ENCODE measurements at regions not wholly inside any gene's neighbourhood (a gene's known extent, or its start where the extent isn't known, plus 50 kb on each side); places are given as distances from the start of the nearest gene placed in this dataset.

- Histone ChIP-seq H3K23me2 (ENCODE audit: low read depth, low read length) (no peaks in the 10 kb centered on the region), H4K91ac (replicated peaks; ENCODE audit: insufficient read length, low read length) (no peak overlapping the region), H4K20me1 (replicated peaks in 1 of 2; ENCODE audit: control insufficient read depth in 1 of 2, insufficient read depth in 2 of 2, low read length in 2 of 2) (no peaks in the 10 kb centered on the region), H3K23ac (ENCODE audit: insufficient read length) (no peak overlapping the region), H2BK12ac (ENCODE audit: low read depth, low read length) (no peak overlapping the region), H3K4me2 (ENCODE audit: insufficient read depth in 1 of 2, low read depth in 2 of 2, low read length in 2 of 2) (no peak overlapping the region), H3K9ac (replicated peaks in 1 of 4; ENCODE audit: extremely low read depth in 1 of 4, low read depth in 3 of 4, low read length in 3 of 4) (no peak overlapping the region), H2BK5ac (ENCODE audit: low read depth, low read length) (no peak overlapping the region), H2BK20ac (ENCODE audit: low read length) (no peak overlapping the region), H4K8ac (ENCODE audit: extremely low read depth, insufficient read depth, low read length) (no peak overlapping the region), H2AK5ac (ENCODE audit: low read depth, low read length) (no peak overlapping the region), H4K5ac (ENCODE audit: insufficient read length, low read depth, low read length) (no peak overlapping the region), H3K56ac (replicated peaks; ENCODE audit: insufficient read length, low read depth, low read length) (no peak overlapping the region), H3K4me1 (replicated peaks in 1 of 4; ENCODE audit: control insufficient read depth in 3 of 4, insufficient read depth in 4 of 4, low read length in 3 of 4) (no peaks in the 10 kb centered on the region), H2AFZ (ENCODE audit: low read length) (peak overlapping the region; percentile 70), H3K27ac (ENCODE audit: low read depth, low read length) (no peak overlapping the region), H2BK15ac (ENCODE audit: low read length) (no peak overlapping the region), H3K36me3 (ENCODE audit: control insufficient read depth in 2 of 4, insufficient read depth in 4 of 4, low read length in 3 of 4) (no peaks in the 10 kb centered on the region), H3K4me3 (ENCODE audit: extremely low read depth in 1 of 4, insufficient read depth in 2 of 4, low read depth in 3 of 4, low read length in 4 of 4) (no peak overlapping the region), H3K27me3 (replicated peaks in 1 of 4; ENCODE audit: control insufficient read depth in 3 of 4, extremely low read depth in 1 of 4, insufficient read depth in 3 of 4, low read length in 3 of 4) (no peaks in the 10 kb centered on the region), H3K18ac (ENCODE audit: extremely low read depth, low read length) (no peak overlapping the region), H3K14ac (ENCODE audit: insufficient read length) (no peak overlapping the region), H3K9me3 (ENCODE audit: insufficient read depth in 2 of 2, low read depth in 1 of 2, low read length in 1 of 2) (no peaks in the 10 kb centered on the region), H3K79me2 (ENCODE audit: control insufficient read depth in 1 of 2, insufficient read depth in 2 of 2, low read length in 2 of 2) (no peaks in the 10 kb centered on the region), H3K79me1 (ENCODE audit: low read depth, low read length) (no peaks in the 10 kb centered on the region), H2BK120ac (replicated peaks; ENCODE audit: low read depth, low read length) (no peak overlapping the region), H3K4ac (replicated peaks; ENCODE audit: insufficient read length, low read depth, low read length) (no peak overlapping the region)
- TF ChIP-seq SIRT6 (IDR thresholded peaks at IDR 0.05; ENCODE audit: low read length) (no peak), NANOG (IDR thresholded peaks at IDR 0.05; ENCODE audit: insufficient read depth, low read depth, low read length, poor library complexity, severe bottlenecking) (no peak), JUN (IDR thresholded peaks at IDR 0.05; ENCODE audit: low read depth, low read length) (no peak), HDAC6 (IDR thresholded peaks at IDR 0.05; ENCODE audit: low read depth, low read length) (no peak), CEBPB (IDR thresholded peaks at IDR 0.05; ENCODE audit: low read depth, low read length) (no peak), RAD21 (IDR thresholded peaks at IDR 0.05 in 1 of 2, conservative IDR thresholded peaks at IDR 0.05 in 1 of 2; ENCODE audit: low read depth in 2 of 2, low read length in 2 of 2) (0 out of 4 replicates have a peak, but pooled peaks of 1 of the 2 experiments have one; percentile 6), SUZ12 (IDR thresholded peaks at IDR 0.05; ENCODE audit: low read length) (no peak), KDM1A (IDR thresholded peaks at IDR 0.05; ENCODE audit: borderline replicate concordance, low read length) (no peak)
- 84% methylated on average over 5 of the region's 5 CpGs; no CpG with 5 or more reads in 1 of the 2 experiments for WGBS, 2 experiments (ENCODE audit: extremely low coverage in 1 of 2, insufficient coverage in 1 of 2, insufficient read length in 1 of 2, insufficient replicate concordance in 2 of 2, low coverage in 1 of 2, low lambda C conversion rate in 2 of 2, missing lambda C conversion rate in 1 of 2)
- FAIRE-seq, result no peak
- CTCF ChIA-PET (ENCODE audit: partially characterized antibody), result interaction anchor here (0.6 kb wide), 1 partner anchor 1911 kb away, joined by 3 read pairs; no protein-coding TSS in a partner anchor
- POLR2A ChIA-PET (ENCODE audit: partially characterized antibody), result no interaction called here
- DNase-seq (ENCODE audit: low read depth in 1 of 2, low spot score in 2 of 2), result no peak
Observed at GRCh38 chr7:113008755-113009154, 77.9 kb downstream of the GPR85 start.
